H9 (cell line): ENCODE measurements at regions not wholly inside any gene's neighbourhood (a gene's known extent, or its start where the extent isn't known, plus 50 kb on each side); places are given as distances from the start of the nearest gene placed in this dataset.
A peak's percentile ranks its signal among the peaks of the same experiment; 100 is the strongest.

Source experiments
- DNase-seq: peaks from one replicate; pipeline ENCODE4 v3.0.0-alpha.2; 2017
- H2AFZ ChIP-seq: one replicate; pipeline ENCODE4 v1.6.1; 2013; ENCODE audit warnings: mild to moderate bottlenecking, low read length, control low read depth, moderate library complexity
- H2AK5ac ChIP-seq: 2 replicates; pipeline ENCODE4 v1.6.1; 2013; ENCODE audit warnings: low read length, control low read depth, mixed read lengths; ENCODE audit not compliant: insufficient read length
- H2BK120ac ChIP-seq: one replicate; pipeline ENCODE4 v1.6.1; 2013; ENCODE audit warnings: low read depth, mild to moderate bottlenecking, low read length, control low read depth, inconsistent platforms; ENCODE audit not compliant: poor library complexity, severe bottlenecking
- H2BK12ac ChIP-seq: 2 replicates; pipeline ENCODE4 v1.6.1; 2013; ENCODE audit warnings: low read length, control low read depth, mixed read lengths, low read depth; ENCODE audit not compliant: insufficient read length
- H2BK15ac ChIP-seq: 2 replicates; pipeline ENCODE4 v1.6.1; 2013; ENCODE audit warnings: low read depth, low read length, control low read depth
- H2BK20ac ChIP-seq: one replicate; pipeline ENCODE4 v1.6.1; 2013; ENCODE audit warnings: low read depth, mild to moderate bottlenecking, low read length, control low read depth, inconsistent platforms; ENCODE audit not compliant: poor library complexity, severe bottlenecking
- H2BK5ac ChIP-seq: 2 replicates; pipeline ENCODE4 v1.6.1; 2013; ENCODE audit warnings: low read length, control low read depth, mixed read lengths; ENCODE audit not compliant: insufficient read length
- H3K14ac ChIP-seq: 2 replicates; pipeline ENCODE4 v1.6.1; 2013; ENCODE audit warnings: low read length, control low read depth; ENCODE audit not compliant: insufficient read depth
- H3K18ac ChIP-seq: 2 replicates; pipeline ENCODE4 v1.6.1; 2013; ENCODE audit warnings: low read depth, mild to moderate bottlenecking, mixed read lengths, low read length, control low read depth; ENCODE audit not compliant: insufficient read length
- H3K23ac ChIP-seq: 2 replicates; pipeline ENCODE4 v1.6.1; 2013; ENCODE audit warnings: low read length, control low read depth, mixed read lengths, low read depth; ENCODE audit not compliant: insufficient read length
- H3K23me2 ChIP-seq: 2 replicates; pipeline ENCODE4 v1.6.1; 2013; ENCODE audit warnings: low read depth, mild to moderate bottlenecking, mixed read lengths, low read length, control low read depth; ENCODE audit not compliant: insufficient read length, poor library complexity, severe bottlenecking
- H3K27ac ChIP-seq: 2 replicates; pipeline ENCODE4 v1.5.1; 2013; ENCODE audit warnings: low read length, control low read depth, mixed read lengths, low read depth; ENCODE audit not compliant: insufficient read length
- H3K27me3 ChIP-seq: 2 replicates; pipeline ENCODE4 v1.6.1; 2013; ENCODE audit warnings: low read length, control low read depth, inconsistent platforms; ENCODE audit not compliant: insufficient read depth
- H3K4ac ChIP-seq: 2 replicates; pipeline ENCODE4 v1.6.1; 2013; ENCODE audit warnings: low read depth, mild to moderate bottlenecking, control low read depth, inconsistent platforms, low read length, moderate library complexity
- H3K4me1 ChIP-seq: 2 replicates; pipeline ENCODE4 v1.6.1; 2013; ENCODE audit warnings: low read length, control low read depth, inconsistent platforms; ENCODE audit not compliant: insufficient read depth
- H3K4me2 ChIP-seq: 2 replicates; pipeline ENCODE4 v1.6.1; 2013; ENCODE audit warnings: low read length, control low read depth, mixed read lengths; ENCODE audit not compliant: insufficient read length, insufficient read depth
- H3K56ac ChIP-seq: 2 replicates; pipeline ENCODE4 v1.6.1; 2013; ENCODE audit warnings: low read depth, mild to moderate bottlenecking, mixed read lengths, low read length, control low read depth; ENCODE audit not compliant: insufficient read length
- H3K79me1 ChIP-seq: 2 replicates; pipeline ENCODE4 v1.6.1; 2013; ENCODE audit warnings: low read depth, mild to moderate bottlenecking, moderate library complexity, low read length, control low read depth, inconsistent platforms; ENCODE audit not compliant: insufficient read depth, poor library complexity, severe bottlenecking
- H3K79me2 ChIP-seq: 2 replicates; pipeline ENCODE4 v1.6.1; 2013; ENCODE audit warnings: low read length, control low read depth, inconsistent platforms; ENCODE audit not compliant: insufficient read depth
- H3K9ac ChIP-seq: 2 replicates; pipeline ENCODE4 v1.6.1; 2013; ENCODE audit warnings: low read length, control low read depth, mixed read lengths; ENCODE audit not compliant: insufficient read length; ENCODE audit errors: extremely low read depth
- H3K9me3 ChIP-seq: one replicate; pipeline ENCODE4 v1.6.1; 2013; ENCODE audit warnings: low read depth, low read length, inconsistent platforms; ENCODE audit not compliant: control insufficient read depth
- H3T11ph ChIP-seq: one replicate; pipeline ENCODE4 v1.6.1; 2013; ENCODE audit warnings: mild to moderate bottlenecking, low read length, control low read depth, inconsistent platforms
- H4K20me1 ChIP-seq: one replicate; pipeline ENCODE4 v1.6.1; 2013; ENCODE audit not compliant: control insufficient read depth, insufficient read length, insufficient read depth
- H4K5ac ChIP-seq: 2 replicates; pipeline ENCODE4 v1.6.1; 2013; ENCODE audit warnings: low read depth, mild to moderate bottlenecking, mixed read lengths, low read length, control low read depth; ENCODE audit not compliant: insufficient read length
- H4K8ac ChIP-seq: replicated peaks from 2 replicates; pipeline ENCODE4 v1.6.1; 2013; ENCODE audit warnings: low read length, control low read depth, mixed read lengths, low read depth; ENCODE audit not compliant: insufficient read length
- H4K91ac ChIP-seq: 2 replicates; pipeline ENCODE4 v1.6.1; 2013; ENCODE audit warnings: low read depth, mild to moderate bottlenecking, moderate library complexity, mixed read lengths, low read length, control low read depth; ENCODE audit not compliant: insufficient read length
- H3K27ac Mint-ChIP-seq, 3 experiments: 2 replicates in 2 of 3; 3 replicates in 1 of 3; pipeline ENCODE4 v1.8.0; 2020 to 2021; ENCODE audit warnings: mixed read lengths in 3 of 3, mild to moderate bottlenecking in 1 of 3, moderate library complexity in 1 of 3
- H3K27me3 Mint-ChIP-seq: 2 replicates; pipeline ENCODE4 v1.8.0; 2021; ENCODE audit warnings: low read depth, mild to moderate bottlenecking, moderate library complexity, mixed read lengths
- H3K36me3 Mint-ChIP-seq, 3 experiments: 2 replicates in 2 of 3; 3 replicates in 1 of 3; pipeline ENCODE4 v1.8.0; 2020 to 2021; ENCODE audit warnings: low read depth in 3 of 3, mixed read lengths in 3 of 3; ENCODE audit not compliant: insufficient read depth in 1 of 3
- H3K4me1 Mint-ChIP-seq, 2 experiments: 2 replicates each; pipeline ENCODE4 v1.8.0; 2020; ENCODE audit warnings: mixed read lengths in 2 of 2
- H3K4me3 Mint-ChIP-seq, 2 experiments: 2 replicates in 1 of 2; 3 replicates in 1 of 2; pipeline ENCODE4 v1.8.0; 2020 to 2021; ENCODE audit warnings: mild to moderate bottlenecking in 2 of 2, mixed read lengths in 2 of 2, moderate library complexity in 1 of 2
- H3K9me3 Mint-ChIP-seq, 2 experiments: 2 replicates in 1 of 2; 3 replicates in 1 of 2; pipeline ENCODE4 v1.8.0; 2020; ENCODE audit warnings: mild to moderate bottlenecking in 2 of 2, mixed read lengths in 2 of 2, moderate library complexity in 1 of 2
- CTCF ChIP-seq: fragments of 200-600 bp; sonication (generic); conservative IDR thresholded peaks from 3 replicates; pipeline ENCODE4 v1.8.0; 2021; ENCODE audit warnings: antibody characterized with exemption, mild to moderate bottlenecking
- WGBS: extraction: QIAGEN DNeasy Blood & Tissue Kit; methylation state at CpG from one replicate; pipeline ENCODE4 v1.1.7; 2013; ENCODE audit warnings: missing lambda C conversion rate, low lambda C conversion rate, mixed read lengths; ENCODE audit not compliant: insufficient read length; ENCODE audit errors: extremely low coverage; 5-methylcytosine and 5-hydroxymethylcytosine counted together

DNA sequence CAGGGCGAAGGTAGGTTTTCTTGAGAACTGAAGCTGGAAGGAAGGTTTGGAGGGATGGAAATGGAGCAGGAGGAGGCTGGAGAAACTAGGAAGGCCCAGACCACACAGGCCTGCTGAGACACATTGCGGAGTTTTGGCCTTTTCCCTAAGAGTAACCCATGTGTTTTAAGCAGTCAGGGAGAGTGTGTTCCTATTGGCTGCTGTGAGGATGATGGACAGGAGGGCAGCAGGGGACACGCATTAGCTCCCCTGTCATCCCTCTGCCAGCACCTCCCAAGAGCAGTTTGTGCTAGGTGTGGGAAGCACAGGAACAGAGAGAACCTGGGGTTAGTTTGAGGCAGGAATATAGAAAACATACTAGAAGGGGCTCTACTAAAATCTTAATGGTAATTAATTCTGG is 842.1 kb downstream of the TBC1D22A start:
- no peak overlapping the region; a peak in 1 of 5 replicates for H3K4me3 Mint-ChIP-seq
- WGBS: no CpG with 5 or more reads among the region's 3 CpGs
- H3K9me3 ChIP-seq: peaks cover 10% of the 10 kb centered on the region

More for the DNA sequence above, 842.1 kb downstream of the TBC1D22A start:
- no peak overlapping the region for H3K4ac ChIP-seq
- H3K27me3 ChIP-seq: no peaks in the 10 kb centered on the region
- Mint-ChIP-seq H3K27me3 (peaks cover 15% of the 10 kb centered on the region), H3K4me1 (no peaks in the 10 kb centered on the region), H3K9me3 (peaks cover 2 to 84% of the 10 kb centered on the region in 2 experiments; a peak in 4 of 5 replicates), H3K27ac (peak overlapping the region in 1 of 3 experiments; percentile 75; a peak in 2 of 7 replicates), H3K36me3 (peaks cover 0 to 28% (median 14%) of the 10 kb centered on the region in 3 experiments; a peak in 5 of 7 replicates)
- H2BK15ac ChIP-seq: no peak overlapping the region
- DNase-seq: no peak
- H3K56ac ChIP-seq: no peak overlapping the region
- no peak overlapping the region for H4K8ac ChIP-seq
- no peak overlapping the region for H3K18ac ChIP-seq
- no peaks in the 10 kb centered on the region for H4K20me1 ChIP-seq
- H3K14ac ChIP-seq: no peak overlapping the region
- H2BK12ac ChIP-seq: no peak overlapping the region
- H3K23ac ChIP-seq: no peak overlapping the region
- H4K5ac ChIP-seq: no peak overlapping the region
- no peak overlapping the region for H2BK20ac ChIP-seq
- TF ChIP-seq CTCF: no peak
- no peak overlapping the region for H3K4me2 ChIP-seq
- H3T11ph ChIP-seq: no peak overlapping the region
- H3K27ac ChIP-seq: no peak overlapping the region
- no peak overlapping the region for H2BK120ac ChIP-seq
- no peak overlapping the region for H2AFZ ChIP-seq
- no peaks in the 10 kb centered on the region for H3K4me1 ChIP-seq
- no peak overlapping the region for H2BK5ac ChIP-seq
- H3K79me2 ChIP-seq: no peaks in the 10 kb centered on the region
- H3K23me2 ChIP-seq: no peaks in the 10 kb centered on the region
- H2AK5ac ChIP-seq: no peak overlapping the region
- H3K79me1 ChIP-seq: no peaks in the 10 kb centered on the region
- no peak overlapping the region for H3K9ac ChIP-seq
- no peak overlapping the region for H4K91ac ChIP-seq
